HG03378 (cell line): ENCODE measurements at regions not wholly inside any gene's neighbourhood (a gene's known extent, or its start where the extent isn't known, plus 50 kb on each side); places are given as distances from the start of the nearest gene placed in this dataset.
"Not testable (repeated sequence)": the region's sequence is repeated elsewhere in the genome, so short reads cannot be mapped to it uniquely, and the experiment has no call there.

ENCODE experiments used
- ATAC-seq: cut with Tn5 transposase; IDR thresholded peaks from one replicate; pipeline ENCODE4 v1.9.1; 2021; ENCODE audit warnings: mild to moderate bottlenecking, moderate library complexity; ENCODE audit not compliant: unreplicated experiment

DNA sequence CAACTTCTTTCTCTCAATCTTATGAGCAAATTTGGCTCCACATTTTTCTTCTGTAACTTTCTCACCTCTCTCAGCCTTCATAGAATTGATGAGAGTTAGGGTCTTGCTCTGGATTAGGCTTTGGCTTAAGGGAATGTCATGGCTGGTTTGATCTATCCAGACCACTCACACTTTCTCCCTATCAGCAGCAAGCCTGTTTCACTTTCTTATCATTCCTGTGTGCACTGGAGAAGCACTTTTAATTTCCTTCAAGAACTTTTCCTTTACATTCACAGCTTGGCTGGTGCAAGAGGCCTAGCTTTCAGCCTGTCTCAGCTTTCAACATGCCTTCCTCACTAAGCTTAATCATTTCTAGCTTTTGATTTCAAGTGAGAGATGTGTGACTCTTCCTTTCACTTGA lies 134.5 kb upstream of the FZD8 start:
- not testable (repeated sequence) for ATAC-seq

DNA sequence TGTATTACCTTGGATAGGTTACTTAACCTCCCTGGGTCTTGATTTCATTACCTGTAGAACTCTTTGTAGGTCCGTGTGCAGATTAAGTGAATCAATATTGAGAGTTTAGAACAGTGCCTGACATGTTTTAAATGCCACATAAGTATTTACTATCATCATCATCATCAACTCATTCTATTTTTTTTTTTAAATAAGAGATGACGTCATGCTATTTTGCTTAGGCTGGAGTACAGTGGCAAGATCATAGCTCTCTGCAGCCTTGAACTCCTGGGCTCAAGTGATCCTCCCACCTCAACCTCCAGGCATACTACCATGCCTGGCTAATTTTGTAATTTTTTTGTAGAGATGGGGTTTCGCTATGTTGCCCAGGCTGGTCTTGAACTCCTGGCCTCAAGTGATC lies 132.0 kb upstream of the FZD8 start:
- ATAC-seq: no peak

DNA sequence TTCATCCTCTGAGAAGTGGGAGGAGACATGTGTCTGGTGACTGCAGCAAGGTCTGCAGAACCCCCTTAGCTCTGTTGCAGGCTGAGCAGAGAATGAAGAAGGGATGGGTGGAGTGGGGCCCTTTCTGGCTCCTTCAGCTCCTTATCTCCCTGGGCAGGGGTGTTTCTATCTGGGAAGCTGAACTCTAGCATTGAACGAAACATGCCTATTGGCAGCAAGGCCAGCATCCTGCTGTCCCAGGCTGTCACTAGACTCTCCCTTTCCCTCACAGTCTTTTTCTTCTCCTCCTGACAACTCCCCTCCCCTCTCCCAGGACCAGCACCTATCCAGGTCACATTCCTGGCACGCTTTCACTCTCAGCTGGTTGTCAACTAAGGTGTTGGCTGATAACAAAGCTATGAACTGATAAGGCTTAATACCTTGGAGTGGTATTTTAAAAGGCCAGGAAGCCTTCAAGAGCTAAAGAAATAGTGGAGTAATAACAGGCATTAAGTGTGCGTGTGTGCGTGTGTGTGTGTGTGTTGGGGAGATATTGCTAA lies 128.8 kb upstream of the FZD8 start:
- ATAC-seq: no peak

DNA sequence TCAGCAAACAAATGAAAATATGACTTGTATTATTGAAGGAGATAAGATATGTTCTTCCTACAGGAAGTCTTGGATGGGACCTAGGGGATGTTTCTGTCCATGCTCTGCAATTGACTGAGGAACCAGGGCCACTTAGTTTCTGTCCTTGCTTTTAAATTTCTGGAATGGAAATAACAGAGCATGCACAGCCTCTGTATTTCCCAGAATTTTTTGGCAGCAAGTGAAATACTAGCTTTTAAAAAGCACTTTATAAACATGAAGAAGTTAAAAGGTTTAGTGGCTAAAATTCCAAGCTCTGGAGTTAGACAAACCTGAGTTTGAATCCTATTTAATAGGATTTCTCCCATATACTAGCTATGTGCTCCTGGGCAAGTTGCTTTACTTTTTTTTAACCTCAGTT lies 127.7 kb upstream of the FZD8 start:
- ATAC-seq: no peak

DNA sequence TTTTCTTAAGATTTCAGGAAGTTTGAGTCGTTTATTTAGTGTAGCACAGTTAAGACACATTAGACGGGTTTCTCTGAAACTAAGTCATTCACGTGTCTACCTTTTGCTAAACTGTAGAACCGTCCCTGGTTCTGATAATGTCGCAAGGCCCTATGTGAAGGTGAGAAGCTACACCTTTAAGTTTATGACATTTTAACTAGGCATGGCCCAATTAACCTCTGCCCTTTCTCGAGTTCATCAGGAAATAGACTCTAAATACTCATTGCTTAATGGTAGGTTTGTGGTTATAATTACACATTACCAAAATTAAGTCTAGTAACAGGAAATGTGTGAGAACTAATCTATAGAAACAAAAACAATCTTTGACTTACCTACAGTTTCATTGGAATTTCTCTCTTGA lies 126.6 kb upstream of the FZD8 start:
- no peak for ATAC-seq

DNA sequence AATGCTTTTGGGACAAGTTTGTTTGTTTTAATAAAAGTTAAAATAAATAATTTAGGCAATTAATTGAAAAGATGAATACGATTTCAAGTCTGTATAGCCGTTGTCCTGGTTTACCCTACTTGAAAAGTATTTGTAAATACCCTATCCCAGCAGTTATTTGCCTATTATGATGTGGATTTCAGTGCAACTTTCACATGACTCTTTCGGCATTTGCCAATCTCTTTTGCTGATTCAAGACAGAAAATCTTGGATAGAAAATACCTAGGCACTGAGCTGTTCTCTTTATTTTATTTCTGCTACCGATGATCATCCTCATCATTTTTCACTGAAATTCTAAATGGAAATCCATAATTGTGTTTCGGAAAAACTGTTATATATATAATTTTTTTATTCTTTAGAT lies 125.9 kb upstream of the FZD8 start:
- ATAC-seq: no peak

DNA sequence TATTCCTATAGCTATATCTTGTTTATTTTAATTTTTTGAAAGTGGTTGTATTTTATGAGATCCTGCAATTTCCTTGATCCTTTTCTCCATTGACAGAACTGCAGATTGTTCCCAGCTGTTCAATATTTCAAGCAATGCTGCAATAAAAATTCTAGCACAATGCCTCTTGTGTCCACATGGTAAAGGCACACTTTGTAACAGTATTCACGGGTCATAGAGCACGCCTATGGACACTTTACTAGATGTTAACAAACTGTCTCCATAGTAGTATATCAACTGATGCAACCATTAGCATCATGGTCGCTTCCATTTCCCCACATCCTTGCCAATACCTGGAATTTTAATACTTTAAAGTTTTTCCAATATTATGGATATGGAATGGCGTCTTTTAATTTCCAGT lies 123.9 kb upstream of the FZD8 start:
- ATAC-seq: no peak

DNA sequence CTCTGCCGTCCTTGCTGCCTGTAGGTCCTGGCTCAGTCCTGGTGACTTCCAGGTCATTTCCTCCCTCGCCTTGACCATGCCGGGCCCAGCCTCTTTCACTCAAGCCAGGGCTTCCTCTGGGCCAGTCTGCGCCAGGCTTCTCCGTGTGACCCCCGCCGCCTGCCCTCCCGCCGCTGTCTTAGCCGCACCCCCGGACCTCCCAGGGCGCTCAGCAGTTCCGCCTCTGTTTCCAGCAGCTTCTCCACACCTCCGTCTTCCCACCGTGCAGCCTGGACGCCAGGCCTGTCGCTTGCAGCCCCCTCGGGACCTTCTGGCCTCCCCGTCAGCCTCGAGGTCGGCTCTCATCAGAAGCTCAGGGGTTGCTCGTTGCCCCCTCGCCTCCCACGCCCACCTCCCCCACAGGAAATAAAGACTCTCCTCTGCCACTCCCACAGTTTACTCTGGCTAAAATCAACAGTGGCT lies 123.0 kb upstream of the FZD8 start:
- ATAC-seq: no peak

DNA sequence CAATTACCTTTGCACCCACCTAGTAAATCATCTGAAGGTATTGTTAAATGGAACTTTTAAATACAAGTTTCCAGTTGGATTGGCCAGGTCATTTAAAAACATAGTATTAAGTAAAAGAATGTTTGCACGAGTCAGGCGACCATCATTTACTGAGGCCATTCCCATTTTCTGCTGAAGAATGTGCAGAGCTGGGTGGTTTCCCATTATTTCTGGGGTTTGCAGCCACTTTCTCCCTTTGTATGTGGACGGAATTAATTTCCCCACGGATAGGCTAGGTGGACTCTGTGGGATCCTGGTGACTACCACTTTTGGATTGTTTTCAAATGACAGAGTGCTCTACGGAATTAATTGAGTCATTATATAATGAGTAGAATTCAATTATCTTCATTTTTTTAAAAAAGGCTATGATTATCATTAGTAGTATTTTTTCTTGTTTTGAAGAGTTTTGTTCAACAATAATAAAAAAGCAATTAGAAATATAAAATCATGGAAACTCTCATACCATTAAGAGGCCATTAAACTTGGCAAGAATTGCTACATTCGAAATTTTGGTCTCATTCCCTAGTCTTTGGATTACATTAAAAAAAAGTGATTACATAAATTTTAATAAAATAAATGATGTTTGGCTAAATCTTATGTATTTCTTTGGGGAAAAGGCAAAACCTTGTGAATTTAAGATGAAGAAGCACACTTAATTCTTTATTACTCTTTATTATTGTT lies 120.4 kb upstream of the FZD8 start:
- ATAC-seq: no peak

DNA sequence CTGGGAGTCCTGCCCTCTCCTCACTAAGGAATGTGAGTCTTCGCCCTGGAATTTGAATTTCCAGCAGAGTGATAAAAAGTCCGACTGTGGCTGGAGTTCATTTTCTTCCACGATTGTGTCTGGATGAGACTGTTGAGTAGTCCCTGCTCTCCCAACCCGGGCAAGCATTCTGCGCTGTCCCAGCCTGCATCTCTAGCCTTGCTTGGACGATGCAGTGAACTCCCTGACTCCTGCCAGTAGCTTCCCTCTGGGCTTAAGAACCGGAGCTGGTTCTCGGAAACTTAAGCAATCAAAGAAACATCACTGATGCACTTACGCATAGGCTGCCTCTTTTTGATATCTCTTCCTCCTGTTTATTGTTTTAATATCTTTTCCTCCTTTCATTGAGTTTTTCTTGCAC lies 116.0 kb upstream of the FZD8 start:
- ATAC-seq: no peak

DNA sequence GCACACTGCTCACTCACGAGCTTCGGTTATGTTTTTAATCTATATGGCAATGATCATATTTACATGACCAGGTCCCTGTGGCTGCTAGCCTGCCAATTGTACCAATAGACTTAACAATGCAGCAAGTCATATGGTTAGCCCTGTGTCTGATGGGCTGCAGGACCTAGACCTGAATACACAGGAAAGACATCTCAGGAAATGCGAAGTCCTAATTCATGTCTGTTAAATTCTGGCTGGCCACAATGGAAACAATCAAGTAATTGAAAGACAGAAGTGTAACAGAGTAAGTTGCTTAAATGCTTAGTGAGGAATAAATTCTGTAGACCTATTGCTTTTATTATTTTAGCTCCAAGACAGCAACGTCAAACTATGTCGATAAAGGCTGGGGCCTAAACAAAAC lies 112.4 kb upstream of the FZD8 start:
- no peak for ATAC-seq

DNA sequence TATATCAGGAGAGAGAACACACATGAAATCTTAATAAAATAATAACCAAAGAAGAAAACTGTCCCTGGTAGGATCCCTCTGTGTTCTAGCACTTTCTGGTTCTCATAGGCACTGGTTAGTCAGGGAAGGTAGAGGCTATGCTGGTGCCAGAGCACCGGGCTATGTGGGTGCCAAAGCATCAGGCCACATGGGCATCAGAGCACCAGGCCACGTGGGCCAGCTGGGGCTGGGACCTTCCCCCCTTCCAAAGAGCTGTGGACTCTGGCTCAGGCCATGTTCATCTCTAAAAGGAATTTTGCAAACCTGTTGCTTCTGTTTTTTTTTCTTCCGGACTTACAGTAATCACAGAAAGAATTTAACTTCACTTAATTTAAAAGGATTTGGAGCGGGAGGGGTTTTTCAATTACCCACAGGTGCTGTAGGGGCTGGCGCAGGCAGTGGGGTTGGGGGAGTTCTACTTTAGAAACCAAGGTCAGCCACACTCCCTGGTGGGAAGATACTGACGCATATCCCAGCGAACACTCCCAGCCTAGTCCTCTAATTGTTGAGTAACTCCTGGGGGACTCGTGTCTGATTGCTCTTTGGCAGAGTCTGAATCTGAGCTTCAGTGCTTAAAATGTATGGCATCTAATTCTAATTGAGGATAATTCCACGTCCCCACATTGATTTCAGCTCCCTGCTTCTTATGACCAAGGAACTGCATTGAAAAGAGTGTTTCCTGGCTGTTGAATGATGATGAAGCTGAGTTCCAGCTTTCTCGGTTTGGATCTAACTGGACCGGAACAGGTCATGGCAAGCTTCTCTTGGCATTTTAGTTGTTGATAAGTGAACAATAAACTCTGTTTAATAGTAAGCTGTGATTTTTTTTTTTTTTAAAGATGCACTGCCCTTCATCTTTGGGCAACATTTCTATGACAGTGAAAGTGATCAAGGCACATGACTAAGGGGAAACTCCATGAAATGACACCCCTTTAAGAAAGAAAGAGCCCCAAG lies 110.7 kb upstream of the FZD8 start:
- no peak for ATAC-seq

DNA sequence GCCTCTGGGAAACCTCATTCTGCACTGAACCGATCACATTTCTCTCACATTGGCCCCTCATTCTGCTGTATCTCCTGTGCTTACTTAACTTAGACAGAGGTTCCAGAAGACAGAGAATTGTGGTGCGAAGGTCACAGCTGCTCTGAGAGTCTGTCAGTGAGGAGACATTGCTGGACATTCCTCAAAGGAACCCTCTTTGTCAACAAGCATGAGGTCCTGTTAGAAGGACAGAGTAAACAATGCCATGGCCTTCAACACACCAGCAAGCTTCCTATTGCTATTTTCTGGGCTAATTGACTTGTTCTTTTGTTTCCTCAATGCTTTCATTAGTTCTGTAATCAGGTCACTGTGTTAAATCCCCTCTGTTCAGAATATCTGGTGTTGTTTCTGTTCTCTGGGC lies 109.3 kb upstream of the FZD8 start:
- no peak for ATAC-seq

DNA sequence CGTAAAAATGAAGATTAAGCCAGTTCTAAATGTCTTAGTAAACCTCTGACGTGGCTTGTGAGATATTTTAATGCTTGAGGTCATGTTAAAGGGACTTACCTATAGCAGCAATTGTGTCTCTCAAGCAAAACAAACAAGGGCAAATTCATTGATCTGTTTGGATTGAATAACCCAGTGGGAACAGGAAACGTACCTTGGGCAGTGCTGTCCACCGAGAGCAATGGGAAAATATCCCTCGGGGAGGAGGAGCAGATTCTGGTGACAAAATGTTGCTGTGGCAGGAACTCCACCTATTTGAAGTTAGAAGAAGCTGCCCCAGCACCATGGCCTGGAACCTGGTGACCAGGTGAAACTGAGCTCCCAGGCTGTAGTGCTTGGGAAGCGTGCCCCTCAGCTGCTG lies 107.1 kb upstream of the FZD8 start:
- no peak for ATAC-seq

DNA sequence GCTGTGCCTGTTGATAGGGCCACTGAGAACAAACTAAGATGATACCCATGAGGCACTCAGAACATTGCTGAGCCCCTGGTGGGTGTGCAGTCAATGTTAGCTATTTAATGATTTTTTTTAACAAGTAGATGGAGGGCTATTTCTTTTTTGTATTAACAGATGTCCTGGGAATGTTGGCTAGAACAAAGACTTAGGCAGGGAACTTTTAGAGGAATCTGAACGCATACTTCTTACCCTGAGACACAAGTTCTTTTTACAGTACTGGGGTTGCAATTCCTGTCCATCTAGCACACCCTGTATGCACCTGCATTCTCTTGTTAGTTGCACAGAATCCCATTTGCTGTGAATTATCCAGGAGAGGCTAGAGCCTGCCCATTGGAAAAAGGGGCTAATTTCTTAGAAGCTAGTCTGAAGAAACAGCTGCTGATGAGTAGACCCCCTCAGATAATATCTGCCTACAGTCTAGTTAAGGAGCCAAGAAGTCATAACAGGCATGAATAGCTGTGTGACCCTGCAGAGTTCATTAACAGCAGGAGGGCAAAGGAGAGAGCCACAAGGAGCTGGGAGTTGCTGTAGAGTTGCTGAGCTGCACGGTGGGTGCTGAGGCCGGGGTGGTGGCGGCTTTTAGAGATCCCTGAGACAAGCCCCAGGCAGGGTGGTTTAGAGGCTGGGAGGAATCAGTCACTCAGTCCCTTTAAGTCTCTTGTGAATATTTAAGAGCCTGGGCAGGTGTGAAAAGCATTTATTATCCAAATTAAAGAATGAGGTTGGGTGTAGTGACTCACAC lies 103.7 kb upstream of the FZD8 start:
- no peak for ATAC-seq

DNA sequence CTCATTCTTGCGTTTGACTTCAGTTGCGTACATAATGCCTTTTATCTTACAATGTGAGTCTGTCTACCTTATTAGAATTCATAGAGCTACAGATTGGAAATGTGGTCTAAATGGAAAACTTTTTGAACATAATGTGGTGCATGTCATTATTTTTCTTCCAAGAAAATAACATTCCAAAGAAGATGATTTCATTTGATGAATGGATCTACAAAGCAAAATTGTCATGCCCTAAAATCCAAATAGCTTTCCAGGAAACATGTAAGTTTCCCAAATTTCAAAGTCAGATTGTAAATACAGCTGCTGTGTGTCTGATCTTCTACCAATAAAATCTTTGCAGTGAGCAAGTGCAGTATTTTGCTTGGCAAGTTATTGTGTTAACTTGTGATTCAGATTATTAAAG lies 101.8 kb upstream of the FZD8 start:
- ATAC-seq: no peak

DNA sequence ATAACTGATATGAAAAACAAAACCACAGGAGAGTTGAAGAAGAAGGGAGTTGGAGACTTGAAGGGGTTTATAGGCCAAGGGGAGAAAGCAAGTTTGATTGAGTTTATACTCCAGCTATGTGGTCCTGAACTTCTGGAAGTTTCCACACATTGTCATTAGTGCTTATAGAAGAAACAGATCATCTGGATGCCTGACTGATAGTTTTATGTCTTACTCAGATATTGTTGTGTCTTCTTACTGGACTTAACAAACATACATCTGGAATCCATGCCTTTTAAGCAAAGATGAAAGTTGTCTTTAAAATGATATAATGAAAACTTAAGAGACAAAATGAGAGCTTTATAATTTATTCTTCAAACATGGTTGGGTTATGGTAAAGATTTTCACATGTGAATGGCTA lies 101.3 kb upstream of the FZD8 start:
- no peak for ATAC-seq

DNA sequence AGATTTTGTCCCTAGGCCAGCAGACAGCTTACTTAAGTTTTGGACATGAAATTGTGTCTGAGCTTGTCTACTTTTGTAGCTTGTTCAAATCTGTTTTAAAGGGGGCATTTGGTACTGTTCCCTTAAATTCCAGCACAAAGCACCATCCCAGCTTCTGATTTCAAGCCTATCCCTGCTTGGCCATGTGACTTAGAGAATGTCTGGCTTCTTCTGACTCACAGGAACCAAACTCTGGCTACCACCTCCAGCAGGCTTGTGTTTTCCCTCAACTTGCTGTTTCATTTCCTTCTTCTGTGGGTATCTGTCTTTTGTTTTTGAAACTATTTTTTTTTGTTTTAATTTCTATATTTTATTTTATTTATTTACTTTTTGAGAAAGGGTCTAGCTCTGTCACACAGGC lies 97.9 kb upstream of the FZD8 start:
- ATAC-seq: no peak

DNA sequence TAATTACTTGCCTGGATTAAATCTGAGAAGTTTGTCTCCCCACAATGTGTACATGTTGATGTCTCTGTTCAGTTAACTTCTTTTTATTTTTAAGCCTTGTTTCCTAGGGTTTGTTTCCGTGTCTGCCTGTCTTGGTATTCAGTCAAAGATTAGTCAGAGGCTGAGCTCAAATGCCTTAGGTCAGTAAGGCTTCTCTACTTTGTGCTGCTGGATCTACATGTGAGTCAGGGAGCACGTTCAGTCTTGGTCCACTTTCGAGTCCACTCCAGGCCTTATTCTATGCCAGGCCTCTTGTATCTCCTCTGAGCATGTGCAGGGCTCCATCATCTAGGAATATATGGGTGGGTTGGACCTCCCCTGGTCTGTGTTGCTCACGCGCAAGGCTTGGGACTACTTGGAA lies 93.3 kb upstream of the FZD8 start:
- ATAC-seq: no peak

DNA sequence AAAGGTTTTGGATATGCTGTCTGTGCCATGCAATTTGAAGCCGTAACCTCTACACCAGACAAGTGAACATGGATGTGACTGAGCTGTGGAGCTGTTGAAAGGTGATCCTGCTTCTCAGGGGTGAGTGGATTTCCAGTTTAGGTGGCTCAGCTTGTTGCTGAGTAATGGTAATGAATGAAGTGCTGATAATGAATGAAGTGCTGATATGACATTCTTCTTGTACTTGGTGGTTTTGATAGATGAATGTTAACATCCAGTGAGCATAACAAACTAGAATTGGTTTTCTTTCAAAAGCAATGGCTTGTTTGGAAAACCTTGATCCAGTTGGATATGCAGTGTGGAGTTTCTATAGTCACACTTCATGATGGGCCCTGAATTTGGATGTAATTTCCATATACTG lies 89.7 kb upstream of the FZD8 start:
- no peak for ATAC-seq

DNA sequence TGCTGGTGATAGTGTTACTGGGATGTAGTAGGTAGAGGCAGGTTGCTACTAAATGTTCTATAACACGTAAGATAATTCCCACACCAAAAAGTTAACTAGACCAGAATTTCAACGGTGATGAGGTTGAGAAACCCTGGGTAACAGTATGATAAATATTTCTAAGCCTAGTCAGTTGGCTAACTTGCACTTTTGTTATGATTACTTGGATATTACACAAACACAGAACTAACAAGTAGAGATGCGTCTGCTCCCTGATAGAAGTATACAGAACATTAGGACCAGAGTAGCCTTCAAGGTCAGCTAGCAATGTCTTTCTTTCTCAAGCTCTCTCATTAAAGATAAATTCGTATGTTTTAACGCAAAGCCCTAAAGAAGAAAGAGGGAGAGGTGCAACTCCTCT lies 86.2 kb upstream of the FZD8 start:
- no peak for ATAC-seq
